GM21390 (cell line): ENCODE measurements at regions not wholly inside any gene's neighbourhood (a gene's known extent, or its start where the extent isn't known, plus 50 kb on each side); places are given as distances from the start of the nearest gene placed in this dataset.

Experiments
- ATAC-seq: cut with Tn5 transposase; IDR thresholded peaks from one replicate; pipeline ENCODE4 v1.9.1; 2021; ENCODE audit not compliant: unreplicated experiment

- no peak for ATAC-seq
Observed at GRCh38 chrY:19365321-19365720, 379.2 kb downstream of the KDM5D start.

GRCh38 chrY:19357249-19357648 is 387.3 kb downstream of the KDM5D start:
- peak; percentile 70 for ATAC-seq

GRCh38 chrY:19356735-19357134 is 387.8 kb downstream of the KDM5D start:
- ATAC-seq = peak; percentile 83

GRCh38 chrY:19354857-19355173 is 389.7 kb downstream of the KDM5D start:
- ATAC-seq = no peak

GRCh38 chrY:19354061-19354856 is 390.3 kb downstream of the KDM5D start:
- no peak for ATAC-seq

- no peak for ATAC-seq
Observed at GRCh38 chrY:19351616-19352015, 392.9 kb downstream of the KDM5D start.

- ATAC-seq = no peak
Observed at GRCh38 chrY:19321701-19322100, 422.8 kb downstream of the KDM5D start.

- ATAC-seq = no peak
Observed at GRCh38 chrY:19319135-19319534, 425.4 kb downstream of the KDM5D start.

- no peak for ATAC-seq
Observed at GRCh38 chrY:19317271-19317987, 427.1 kb downstream of the KDM5D start.

- ATAC-seq = no peak
Observed at GRCh38 chrY:19307627-19308026, 436.9 kb downstream of the KDM5D start.

GRCh38 chrY:19303136-19303535 is 441.4 kb downstream of the KDM5D start:
- no peak for ATAC-seq

GRCh38 chrY:19290925-19291324 is 453.6 kb downstream of the KDM5D start:
- ATAC-seq = no peak

- no peak for ATAC-seq
Observed at GRCh38 chrY:19274076-19274475, 470.4 kb downstream of the KDM5D start.

GRCh38 chrY:19268331-19268730 is 476.2 kb downstream of the KDM5D start:
- no peak for ATAC-seq

- no peak for ATAC-seq
Observed at GRCh38 chrY:19265404-19265803, 479.1 kb downstream of the KDM5D start.

- ATAC-seq = no peak
Observed at GRCh38 chrY:19262310-19262709, 482.2 kb downstream of the KDM5D start.

GRCh38 chrY:19232276-19232994 is 458.9 kb upstream of the HSFY2 start:
- ATAC-seq = no peak

GRCh38 chrY:19220784-19221183 is 447.2 kb upstream of the HSFY2 start:
- ATAC-seq = no peak

- no peak for ATAC-seq
Observed at GRCh38 chrY:19208915-19209314, 435.4 kb upstream of the HSFY2 start.

- no peak for ATAC-seq
Observed at GRCh38 chrY:19207048-19207447, 433.5 kb upstream of the HSFY2 start.

- no peak for ATAC-seq
Observed at GRCh38 chrY:19180824-19181223, 407.3 kb upstream of the HSFY2 start.

GRCh38 chrY:19168202-19168565 is 394.6 kb upstream of the HSFY2 start:
- no peak for ATAC-seq
